DMS79 treated with DMSO at 0.1 percent for 48 hours (cell line): ENCODE measurements at regions not wholly inside any gene's neighbourhood (a gene's known extent, or its start where the extent isn't known, plus 50 kb on each side); places are given as distances from the start of the nearest gene placed in this dataset.
"Not testable (repeated sequence)": the region's sequence is repeated elsewhere in the genome, so short reads cannot be mapped to it uniquely, and the experiment has no call there.

Experiments
- DNase-seq: peaks from one replicate; lab custom pipeline; 2025; lab: John Stamatoyannopoulos, UW

DNA sequence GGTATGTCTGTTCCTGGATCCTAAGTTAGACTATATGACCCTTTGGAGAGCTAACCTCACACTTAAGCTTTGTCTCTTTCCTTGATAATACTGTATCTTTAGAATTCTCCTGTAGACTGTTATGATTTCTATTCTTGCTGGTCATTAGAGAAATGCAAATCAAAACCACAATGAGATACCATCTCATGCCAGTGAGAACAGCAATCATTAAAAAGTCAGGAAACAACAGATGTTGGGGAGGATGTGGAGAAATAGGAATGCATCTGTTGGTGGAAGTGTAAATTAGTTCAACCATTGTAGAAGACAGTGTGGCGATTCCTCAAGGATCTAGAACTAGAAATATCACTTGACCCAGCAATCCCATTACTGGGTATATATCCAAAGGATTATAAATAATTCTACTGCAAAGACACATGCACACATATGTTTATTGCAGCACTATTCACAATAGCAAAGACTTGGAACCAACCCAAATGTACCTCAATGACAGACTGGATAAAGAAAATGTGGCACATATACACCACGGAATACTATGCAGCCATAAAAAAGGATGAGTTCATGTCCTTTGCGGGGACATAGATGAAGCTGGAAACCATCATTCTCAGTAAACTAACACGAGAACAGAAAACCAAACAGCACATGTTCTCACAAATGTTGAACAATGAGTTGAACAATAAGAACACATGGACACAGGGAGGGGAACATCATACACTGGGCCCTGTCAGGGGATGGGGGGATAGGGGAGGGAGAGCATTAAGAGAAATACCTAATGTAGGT, 867.8 kb upstream of the ADGRB3 start:
- DNase-seq = not testable (repeated sequence)

DNA sequence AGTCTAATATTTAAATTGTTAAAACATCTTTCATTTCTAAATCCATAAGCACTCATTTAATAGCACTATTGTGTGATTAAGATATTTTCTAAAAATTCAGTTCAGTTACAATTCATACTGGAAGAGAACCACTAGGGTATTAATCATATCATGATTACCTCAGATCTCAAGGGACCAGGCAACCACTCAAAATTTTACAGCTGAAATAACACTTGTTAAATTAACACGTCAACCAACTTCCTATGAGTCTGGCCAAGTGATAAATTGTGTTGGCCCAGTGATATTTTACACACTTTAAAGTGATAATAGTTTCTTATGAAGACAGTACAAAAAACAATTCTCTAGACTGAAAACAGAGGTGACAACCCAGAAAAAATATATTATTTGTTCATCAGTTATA, 869.0 kb upstream of the ADGRB3 start:
- DNase-seq = no peak

DNA sequence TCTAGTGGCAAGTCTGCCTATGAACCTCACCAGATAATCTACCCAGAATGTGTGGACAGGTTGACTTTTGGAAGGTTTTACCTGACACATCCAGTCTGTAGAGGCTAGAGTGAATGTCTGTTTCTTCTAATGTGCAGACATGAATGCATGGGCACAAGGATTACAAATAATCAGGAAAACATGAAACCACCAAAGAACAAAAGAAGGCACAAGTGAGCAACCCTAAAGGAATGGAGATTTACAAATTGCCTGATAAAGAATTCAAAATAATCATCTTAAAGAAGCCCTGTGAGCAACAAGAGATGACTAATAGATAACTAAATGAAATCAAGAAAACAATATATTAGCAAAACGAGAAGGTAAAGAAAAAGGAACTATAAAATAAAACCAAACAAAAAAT, 876.1 kb upstream of the ADGRB3 start:
- no peak for DNase-seq

DNA sequence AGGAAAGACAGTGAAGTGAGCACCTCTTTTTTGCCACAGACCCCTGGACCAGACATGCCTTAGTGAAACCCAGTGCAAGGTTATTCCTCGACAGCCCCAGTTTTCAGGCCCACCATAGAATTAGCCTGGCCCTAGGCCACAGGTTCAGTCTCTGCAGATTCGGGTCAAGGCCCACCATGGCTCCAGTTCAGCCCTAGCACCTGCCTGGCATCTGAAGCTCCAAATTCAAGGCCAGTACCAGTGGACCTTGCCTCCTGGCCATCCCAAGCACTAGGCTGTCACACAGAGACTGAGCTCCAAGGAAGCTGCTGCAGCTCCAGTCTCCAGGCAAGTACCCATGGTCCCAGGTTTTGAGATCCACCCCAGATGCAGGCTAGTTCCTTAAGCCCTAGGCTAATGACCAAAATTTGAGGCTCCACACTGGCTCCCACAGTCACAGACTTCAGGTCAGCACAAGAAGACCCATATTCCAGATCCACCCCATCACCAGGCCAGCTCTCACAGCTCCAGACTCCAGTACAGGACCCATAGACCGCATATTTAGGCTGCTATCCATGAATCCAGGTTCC, 877.5 kb upstream of the ADGRB3 start:
- no peak for DNase-seq

DNA sequence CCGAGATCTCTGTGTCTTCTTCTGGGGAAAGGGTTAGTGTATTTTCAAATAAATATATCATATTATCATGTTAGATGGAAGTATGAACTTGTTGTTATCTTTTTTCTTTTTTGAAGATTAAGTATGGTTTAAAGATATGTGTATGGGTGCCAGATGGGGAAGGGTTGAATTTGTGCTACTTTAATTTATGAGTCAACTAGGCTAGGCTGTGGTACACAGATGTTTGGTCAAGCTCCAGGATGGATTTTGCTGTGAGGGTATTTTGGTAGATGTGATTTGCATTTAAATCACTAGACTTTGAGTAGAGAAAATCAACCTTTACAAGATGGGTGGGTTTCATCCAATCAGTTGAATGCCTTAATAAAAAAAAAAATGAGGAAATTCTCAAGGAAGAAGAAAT, 886.6 kb upstream of the ADGRB3 start:
- no peak for DNase-seq

DNA sequence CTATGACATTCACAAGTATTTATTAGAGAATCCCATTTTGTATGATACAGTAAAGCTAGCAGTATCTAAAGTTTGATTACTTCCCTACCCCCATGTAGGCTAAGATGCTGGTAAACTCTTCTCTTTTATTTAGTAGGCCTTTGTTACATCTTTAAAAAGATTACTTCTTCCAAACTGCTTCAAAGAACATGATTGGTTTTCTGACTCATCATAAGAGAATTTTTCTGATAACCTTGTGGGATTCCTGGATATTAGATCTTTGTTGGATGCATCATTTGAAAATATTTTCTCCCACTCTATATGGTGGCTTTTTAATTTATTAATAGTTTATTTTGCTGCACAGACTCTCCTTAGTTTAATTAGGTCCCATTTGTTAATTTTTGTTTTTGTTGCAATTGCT, 898.3 kb upstream of the ADGRB3 start:
- no peak for DNase-seq

DNA sequence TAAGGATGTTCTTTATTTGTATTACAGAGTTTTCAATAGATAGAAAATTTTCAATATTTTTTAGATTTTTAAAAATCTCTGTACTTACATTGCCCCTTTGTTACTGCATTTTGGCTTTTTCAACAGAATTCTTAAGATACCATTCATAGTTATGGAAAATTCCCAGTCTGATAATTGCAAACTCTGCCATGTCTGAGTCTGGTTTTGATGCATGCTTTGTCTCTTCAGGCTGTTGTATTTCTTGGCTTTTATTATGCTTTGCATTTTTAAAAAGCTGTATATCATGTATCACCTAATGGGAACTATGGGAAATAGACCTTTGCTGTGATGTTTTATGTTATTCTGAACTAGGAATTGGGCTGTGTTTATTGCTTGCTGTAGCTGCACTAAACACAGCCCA, 898.9 kb upstream of the ADGRB3 start:
- no peak for DNase-seq

DNA sequence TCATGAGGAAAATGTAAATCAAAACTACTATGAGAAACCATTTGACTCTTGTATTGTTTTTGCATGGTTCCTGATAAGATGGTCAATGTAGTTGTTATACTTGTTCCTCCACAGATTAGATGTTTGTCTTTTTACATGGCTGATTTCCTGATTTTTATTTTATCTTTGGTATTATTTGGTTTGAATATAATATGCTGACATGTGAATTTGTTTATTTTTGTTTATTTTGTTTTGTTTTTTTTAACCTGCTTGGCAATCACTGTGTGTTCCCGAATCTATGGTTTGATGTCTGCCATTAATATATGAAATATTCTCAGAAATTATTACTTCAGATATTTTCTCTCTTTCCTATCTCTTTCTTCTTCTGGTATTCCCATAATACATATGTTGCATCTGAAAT, 899.5 kb upstream of the ADGRB3 start:
- no peak for DNase-seq

DNA sequence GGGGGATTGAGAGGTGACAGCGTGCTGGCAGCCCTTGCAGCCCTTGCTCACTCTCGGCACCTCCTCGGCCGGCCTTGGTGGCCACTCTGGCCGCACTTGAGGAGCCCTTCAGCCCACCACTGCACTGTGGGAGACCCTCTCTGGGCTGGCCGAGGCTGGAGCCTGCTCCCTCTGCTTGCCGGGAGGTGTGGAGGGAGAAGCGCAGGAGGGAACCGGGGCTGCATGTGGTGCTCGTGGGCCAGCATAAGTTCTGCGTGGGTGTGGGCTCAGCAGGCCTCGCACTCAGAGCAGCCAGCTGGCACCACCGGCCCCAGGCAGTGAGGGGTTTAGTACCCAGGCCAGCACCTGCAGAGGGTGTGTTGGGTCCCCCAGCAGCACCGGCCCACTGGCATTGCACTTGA, 912.2 kb upstream of the ADGRB3 start:
- no peak for DNase-seq

DNA sequence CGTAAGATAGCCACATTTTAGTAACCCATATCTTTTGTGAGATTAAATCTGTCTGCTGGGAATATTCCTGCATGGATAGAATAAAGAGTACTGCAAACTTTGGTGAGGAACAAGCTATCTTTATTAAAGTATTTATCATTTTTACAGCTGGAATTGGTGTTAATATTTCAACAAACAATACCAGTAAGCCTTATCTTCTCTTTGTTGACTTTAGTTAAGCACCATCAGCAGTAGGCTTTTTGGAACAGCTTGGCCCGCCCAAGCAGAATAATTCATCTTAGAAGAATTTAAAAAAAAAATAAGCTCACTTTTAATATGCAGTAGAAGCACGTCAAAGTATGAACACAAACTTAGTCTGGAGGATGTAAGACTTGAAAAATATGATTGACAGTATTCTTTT, 917.8 kb upstream of the ADGRB3 start:
- no peak for DNase-seq

DNA sequence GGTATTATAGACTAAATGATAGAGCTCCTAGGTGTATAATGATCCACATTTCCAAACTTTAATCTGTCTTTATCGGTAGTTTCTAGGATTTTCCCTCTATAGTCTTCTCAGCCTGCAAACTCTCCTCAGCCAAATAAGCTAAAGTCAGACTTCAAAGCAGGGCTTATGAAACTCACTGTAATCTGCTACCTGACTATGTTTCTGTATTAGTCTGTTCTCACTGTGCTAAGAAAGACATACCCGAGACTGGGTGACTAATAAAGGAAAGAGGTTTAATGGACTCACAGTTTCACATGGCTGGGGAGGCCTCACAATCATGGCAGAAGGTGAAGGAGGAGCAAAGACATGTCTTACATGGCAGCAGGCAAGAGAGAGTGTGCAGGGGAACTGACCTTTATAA, 928.7 kb upstream of the ADGRB3 start:
- DNase-seq = no peak

DNA sequence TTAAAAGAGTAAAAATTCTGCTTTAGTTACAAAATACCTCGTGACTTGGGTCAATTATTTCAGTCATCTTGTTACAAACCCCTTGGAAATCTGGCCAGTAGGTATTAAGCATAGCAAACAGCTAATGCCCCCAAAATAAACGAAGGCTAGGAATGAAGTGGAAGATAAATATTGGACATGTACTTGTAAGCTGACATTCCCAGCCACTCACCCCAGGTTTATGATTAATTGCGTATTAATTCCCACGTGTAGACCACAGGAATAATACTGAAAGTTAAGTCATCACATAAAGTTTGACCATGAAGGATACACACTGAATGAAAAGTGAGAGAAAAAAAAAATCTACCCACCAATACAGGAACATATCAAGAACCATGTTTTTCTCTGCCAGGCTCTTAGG, 936.5 kb upstream of the ADGRB3 start:
- DNase-seq = no peak

DNA sequence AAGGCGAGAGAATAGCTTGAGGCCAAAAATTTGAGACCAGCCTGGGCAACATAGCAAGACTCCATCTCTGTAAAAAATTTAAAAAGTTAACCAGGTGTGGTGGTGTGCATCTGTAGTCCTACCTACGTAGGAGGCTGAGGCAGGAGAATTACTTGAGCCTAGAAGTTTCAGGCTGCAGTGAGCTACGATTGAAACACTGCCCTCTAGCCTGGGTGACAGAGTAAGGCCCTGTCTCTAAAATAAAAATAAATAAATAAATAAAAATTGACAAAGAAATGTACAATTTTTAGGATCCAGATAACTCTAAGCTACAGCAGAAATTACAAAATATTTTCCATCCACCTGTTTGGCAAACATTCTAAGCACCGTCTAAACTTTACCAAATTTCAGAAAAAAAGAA, 941.0 kb upstream of the ADGRB3 start:
- DNase-seq = no peak

DNA sequence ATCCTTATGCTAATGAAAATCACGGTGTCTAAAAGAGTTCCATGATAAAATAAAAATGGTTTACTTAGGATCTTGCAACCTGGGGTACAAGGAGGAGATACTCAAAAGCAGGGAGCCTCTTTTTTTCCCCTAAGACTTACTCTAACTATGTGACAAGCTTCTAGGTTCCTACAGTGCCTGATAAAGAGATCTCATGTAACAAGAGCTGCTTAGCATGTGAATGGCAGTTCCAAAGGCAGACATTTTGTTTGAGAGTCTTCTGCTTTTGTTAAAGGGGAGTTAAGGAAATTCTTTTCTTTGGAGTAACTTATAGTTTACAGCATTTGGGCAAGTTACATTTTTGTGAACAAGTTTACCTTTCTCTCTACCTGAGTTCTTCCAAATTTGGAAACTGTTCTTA, 945.8 kb upstream of the ADGRB3 start:
- no peak for DNase-seq

DNA sequence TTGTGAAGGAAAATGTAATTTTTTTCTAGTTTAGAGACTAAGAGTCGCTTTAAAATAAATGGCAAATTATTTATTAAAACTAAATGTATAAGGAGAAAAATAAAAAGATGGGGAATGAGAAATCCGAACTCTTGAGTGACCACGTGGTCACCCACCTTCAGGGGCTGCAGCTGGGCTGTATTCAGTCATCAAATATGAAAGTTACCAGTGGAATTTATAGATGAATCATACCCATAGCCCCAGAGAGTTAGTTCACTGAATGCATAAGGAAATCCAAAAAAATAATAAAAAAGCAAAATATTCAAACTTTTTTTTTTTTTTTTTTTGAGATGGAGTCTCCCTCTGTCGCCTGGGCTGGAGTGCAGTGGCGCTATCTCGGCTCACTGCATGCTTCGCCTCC, 947.7 kb upstream of the ADGRB3 start:
- no peak for DNase-seq

DNA sequence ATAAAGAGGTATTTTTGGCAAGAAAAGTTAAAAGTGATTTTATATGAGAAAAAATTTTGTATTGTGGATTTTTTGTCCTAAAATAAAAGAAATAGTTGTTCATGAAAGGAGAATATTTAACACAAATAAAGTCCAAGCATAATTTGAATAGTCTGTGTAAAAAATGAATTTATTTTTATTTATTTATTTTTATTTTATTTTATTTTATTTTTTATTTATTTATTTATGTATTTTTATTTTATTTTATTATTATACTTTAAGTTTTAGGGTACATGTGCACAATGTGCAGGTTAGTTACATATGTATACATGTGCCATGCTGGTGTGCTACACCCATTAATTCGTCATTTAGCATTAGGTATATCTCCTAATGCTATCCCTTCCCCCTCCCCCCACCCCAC, 948.9 kb upstream of the ADGRB3 start:
- DNase-seq = not testable (repeated sequence)

DNA sequence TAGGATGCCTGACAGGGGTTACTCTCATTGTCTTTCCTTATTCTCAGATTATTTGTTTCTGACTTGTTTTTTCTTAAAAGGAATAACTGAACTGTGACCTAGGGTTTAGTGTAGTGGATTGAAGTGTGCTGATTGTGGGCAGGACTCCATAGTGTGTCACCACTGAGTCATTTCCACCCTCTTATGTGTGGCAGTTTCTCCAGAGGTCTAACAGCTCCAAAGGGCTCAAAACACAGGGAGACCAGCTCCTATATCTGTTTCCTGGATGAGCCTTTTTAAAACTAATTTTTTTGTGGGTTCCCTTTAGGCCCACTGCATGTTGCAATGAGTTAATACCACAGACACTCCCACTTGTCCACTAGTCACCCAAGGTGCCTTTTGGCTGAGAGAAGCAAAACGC, 951.1 kb upstream of the ADGRB3 start:
- DNase-seq = no peak

DNA sequence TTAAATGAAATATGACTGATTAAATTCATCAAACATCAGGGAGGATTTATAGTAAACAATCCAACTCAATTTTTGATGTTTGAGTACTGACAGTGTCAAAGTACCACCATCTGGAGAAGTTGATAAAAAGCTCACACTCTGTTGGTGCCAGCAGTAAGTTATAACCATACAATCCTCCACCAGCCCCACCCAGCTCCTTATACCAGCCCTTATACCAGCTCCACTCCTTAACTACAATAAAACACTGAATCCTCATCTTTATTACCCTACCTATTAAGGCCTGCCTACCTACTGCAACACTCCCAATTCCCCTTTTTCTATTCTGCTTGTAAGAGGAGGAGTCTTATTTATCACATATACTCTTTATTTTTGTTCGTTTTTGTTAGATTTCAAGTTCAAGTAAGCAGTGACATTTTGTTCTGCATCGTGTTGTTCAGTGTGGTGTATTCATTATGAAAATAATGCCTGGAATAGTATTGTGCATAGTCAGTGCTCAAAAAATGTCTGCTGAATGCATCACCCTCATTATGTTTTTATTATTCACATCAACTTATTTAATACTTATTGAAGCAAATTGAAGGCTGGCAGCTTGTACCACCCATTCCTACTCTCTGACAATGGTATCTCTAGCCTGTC, 954.7 kb upstream of the ADGRB3 start:
- no peak for DNase-seq

DNA sequence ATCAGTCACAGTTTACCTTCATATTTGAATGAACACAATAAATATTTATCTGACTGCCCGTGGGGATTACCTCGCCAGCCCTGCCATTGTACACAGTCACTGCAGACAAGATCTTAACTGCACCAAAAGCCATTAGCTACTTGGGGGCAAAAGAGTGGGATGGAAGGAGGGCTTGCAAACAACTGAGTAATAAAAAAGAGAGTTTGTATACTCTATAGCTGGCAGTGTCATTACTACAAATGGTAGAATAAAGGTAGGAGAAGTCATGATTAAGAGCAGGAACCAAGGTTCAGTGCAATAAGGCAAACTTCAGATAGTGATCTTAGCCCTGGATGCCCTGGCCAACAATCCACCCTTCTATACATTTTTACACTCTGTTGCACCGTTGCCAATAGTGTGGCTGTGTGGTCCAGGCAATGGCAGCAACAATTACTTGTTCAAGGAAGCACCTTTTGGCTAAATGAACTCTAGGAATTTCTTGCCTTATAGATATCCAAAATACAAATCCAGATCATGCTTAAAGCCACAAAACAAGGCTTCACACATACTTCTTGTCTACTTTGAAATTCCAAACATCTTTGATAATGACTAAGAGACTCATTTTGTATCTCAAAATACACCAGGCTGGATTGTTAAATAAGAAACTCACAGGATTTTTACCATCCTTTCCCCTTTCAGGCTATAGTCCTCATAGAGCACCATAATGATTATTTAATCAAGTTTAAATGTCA, 955.4 kb upstream of the ADGRB3 start:
- no peak for DNase-seq

DNA sequence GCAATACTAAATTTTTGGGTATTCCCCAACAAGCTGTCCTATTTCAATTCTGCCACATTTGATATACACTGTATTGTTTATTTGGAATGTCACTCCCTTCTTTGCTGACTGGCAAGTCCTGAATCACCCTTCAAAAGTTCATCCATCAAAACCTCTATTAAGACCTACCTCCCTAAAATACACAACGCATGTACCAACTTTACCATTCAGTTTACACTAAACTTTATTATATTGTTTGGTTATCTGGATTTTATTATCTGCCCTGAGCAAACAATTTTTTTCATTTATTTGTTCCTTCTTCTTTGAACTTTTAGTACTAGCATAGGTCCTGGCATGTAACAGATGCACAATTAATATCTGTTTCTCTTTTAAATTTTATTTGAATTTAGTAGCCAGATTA, 958.2 kb upstream of the ADGRB3 start:
- no peak for DNase-seq

DNA sequence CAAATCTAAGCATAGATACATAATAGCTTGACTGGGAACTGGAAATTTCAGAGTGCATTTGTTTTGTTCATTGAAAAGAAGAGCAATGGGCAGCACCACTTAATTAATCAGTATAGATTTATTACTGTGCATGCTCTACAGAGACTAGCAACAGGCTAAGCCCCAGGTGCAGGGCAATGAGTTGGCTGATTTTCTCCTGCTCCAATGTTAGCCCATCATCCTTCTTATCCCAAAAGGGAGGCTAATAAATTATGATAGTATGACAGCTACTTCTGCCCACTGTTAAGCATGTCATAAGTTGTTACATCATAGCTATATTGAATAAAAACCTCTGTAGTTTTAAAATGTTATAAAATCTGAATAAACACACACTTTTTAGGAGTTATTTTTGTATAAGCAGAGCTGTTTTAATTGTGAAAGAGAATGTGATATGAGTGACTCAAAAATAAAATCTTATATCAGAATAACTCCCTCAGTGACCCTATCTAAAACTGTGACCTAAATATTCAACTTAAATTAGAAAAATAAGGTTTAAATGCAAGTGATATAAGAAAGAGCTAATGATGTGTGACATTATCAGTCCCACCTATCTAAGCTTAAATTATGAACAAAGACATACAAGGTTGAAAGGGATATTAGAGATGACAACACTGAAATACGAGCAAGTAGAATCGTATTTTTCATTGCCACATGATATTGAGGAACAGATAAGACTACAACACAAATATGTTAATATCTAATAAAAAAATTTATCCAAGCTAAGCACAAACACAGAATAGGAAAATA, 967.3 kb upstream of the ADGRB3 start:
- DNase-seq = no peak
